ENCODE measurements at regions not wholly inside any gene's neighbourhood (a gene's known extent, or its start where the extent isn't known, plus 50 kb on each side); places are given as distances from the start of the nearest gene placed in this dataset.

GRCh38 chr11:76282172-76282571 is 75.9 kb upstream of the WNT11 start:
- TF ChIP-seq CTCF (IDR thresholded peaks at IDR 0.05) = no peak
- no peaks in the 10 kb centered on the region for H3K36me3 Mint-ChIP-seq (ENCODE audit: low read depth)
- H3K4me1 Mint-ChIP-seq = peaks cover 16% of the 10 kb centered on the region

GRCh38 chr11:76281558-76281906 is 75.2 kb upstream of the WNT11 start:
- H3K27ac Mint-ChIP-seq = no peak overlapping the region
- no peak overlapping the region for H3K4me3 Mint-ChIP-seq
- H3K4me1 Mint-ChIP-seq = peaks cover 22% of the 10 kb centered on the region
- DNase-seq = no peak
- TF ChIP-seq CTCF (IDR thresholded peaks at IDR 0.05) = no peak
- no peaks in the 10 kb centered on the region for H3K36me3 Mint-ChIP-seq (ENCODE audit: low read depth)
- H3K27me3 Mint-ChIP-seq (ENCODE audit: low read depth, poor library complexity) = peaks cover 78% of the 10 kb centered on the region
- H3K9me3 Mint-ChIP-seq = no peaks in the 10 kb centered on the region

More at GRCh38 chr11:76282172-76282571, 75.9 kb upstream of the WNT11 start:
- H3K4me3 Mint-ChIP-seq = no peak overlapping the region
- H3K27ac Mint-ChIP-seq = no peak overlapping the region
- no peaks in the 10 kb centered on the region for H3K9me3 Mint-ChIP-seq
- no peak for DNase-seq
- H3K27me3 Mint-ChIP-seq (ENCODE audit: low read depth, poor library complexity) = peaks cover 75% of the 10 kb centered on the region

GRCh38 chr11:76280882-76281557 is 74.7 kb upstream of the WNT11 start:
- Mint-ChIP-seq H3K36me3 (ENCODE audit: low read depth) (no peaks in the 10 kb centered on the region), H3K9me3 (no peaks in the 10 kb centered on the region), H3K4me3 (no peak overlapping the region), H3K27me3 (ENCODE audit: low read depth, poor library complexity) (peaks cover 78% of the 10 kb centered on the region), H3K4me1 (peaks cover 28% of the 10 kb centered on the region), H3K27ac (no peak overlapping the region)
- no peak for TF ChIP-seq CTCF (IDR thresholded peaks at IDR 0.05)
- no peak for DNase-seq

GRCh38 chr11:76280151-76280881 is 74.0 kb upstream of the WNT11 start:
- DNase-seq = no peak
- Mint-ChIP-seq H3K36me3 (ENCODE audit: low read depth) (no peaks in the 10 kb centered on the region), H3K9me3 (peaks cover 4% of the 10 kb centered on the region), H3K27me3 (ENCODE audit: low read depth, poor library complexity) (peaks cover 78% of the 10 kb centered on the region), H3K27ac (no peak overlapping the region), H3K4me3 (no peak overlapping the region), H3K4me1 (peaks cover 34% of the 10 kb centered on the region)
- TF ChIP-seq CTCF (IDR thresholded peaks at IDR 0.05) = no peak

- Mint-ChIP-seq H3K4me1 (peaks cover 34% of the 10 kb centered on the region), H3K27ac (no peak overlapping the region), H3K4me3 (no peak overlapping the region), H3K27me3 (ENCODE audit: low read depth, poor library complexity) (peaks cover 75% of the 10 kb centered on the region), H3K9me3 (peaks cover 11% of the 10 kb centered on the region), H3K36me3 (ENCODE audit: low read depth) (no peaks in the 10 kb centered on the region)
- no peak for TF ChIP-seq CTCF (IDR thresholded peaks at IDR 0.05)
- no peak for DNase-seq
Measured at GRCh38 chr11:76279646-76280045, 73.3 kb upstream of the WNT11 start.

GRCh38 chr11:76279038-76279437 is 72.7 kb upstream of the WNT11 start:
- no peak for DNase-seq
- Mint-ChIP-seq H3K9me3 (peaks cover 17% of the 10 kb centered on the region), H3K27me3 (ENCODE audit: low read depth, poor library complexity) (peaks cover 75% of the 10 kb centered on the region), H3K4me1 (peaks cover 34% of the 10 kb centered on the region), H3K27ac (no peak overlapping the region), H3K4me3 (no peak overlapping the region), H3K36me3 (ENCODE audit: low read depth) (no peaks in the 10 kb centered on the region)
- TF ChIP-seq CTCF (IDR thresholded peaks at IDR 0.05) = no peak

Measured in nephron progenitor cell (in vitro differentiated cells).